NCI-H2227 (cell line): ENCODE measurements at regions not wholly inside any gene's neighbourhood (a gene's known extent, or its start where the extent isn't known, plus 50 kb on each side); places are given as distances from the start of the nearest gene placed in this dataset.

ENCODE experiments used
- DNase-seq: peaks from one replicate; lab custom pipeline; 2025; ENCODE audit not compliant: unreplicated experiment; lab: John Stamatoyannopoulos, UW

GRCh38 chr7:112887337-112887736 is 97.1 kb upstream of the TMEM168 start:
- no peak for DNase-seq

GRCh38 chr7:112886208-112886607 is 96.0 kb upstream of the TMEM168 start:
- DNase-seq = no peak

GRCh38 chr7:112882991-112883390 is 92.8 kb upstream of the TMEM168 start:
- DNase-seq = no peak

- no peak for DNase-seq
Measured at GRCh38 chr7:112882511-112882910, 92.3 kb upstream of the TMEM168 start.

- no peak for DNase-seq
Measured at GRCh38 chr7:112882022-112882421, 91.8 kb upstream of the TMEM168 start.

- no peak for DNase-seq
Measured at GRCh38 chr7:112880818-112881418, 90.7 kb upstream of the TMEM168 start.

GRCh38 chr7:112877691-112878460 is 87.7 kb upstream of the TMEM168 start:
- no peak for DNase-seq

GRCh38 chr7:112876877-112877276 is 86.7 kb upstream of the TMEM168 start:
- DNase-seq = no peak

- no peak for DNase-seq
Measured at GRCh38 chr7:112874909-112875308, 84.7 kb upstream of the TMEM168 start.

GRCh38 chr7:112873831-112874553 is 83.8 kb upstream of the TMEM168 start:
- no peak for DNase-seq

- DNase-seq = no peak
Measured at GRCh38 chr7:112869111-112869774, 79.0 kb upstream of the TMEM168 start.

- no peak for DNase-seq
Measured at GRCh38 chr7:112868609-112869008, 78.4 kb upstream of the TMEM168 start.

GRCh38 chr7:112866424-112866823 is 76.2 kb upstream of the TMEM168 start:
- no peak for DNase-seq

GRCh38 chr7:112864380-112864779 is 74.2 kb upstream of the TMEM168 start:
- no peak for DNase-seq

GRCh38 chr7:112858838-112859237 is 68.6 kb upstream of the TMEM168 start:
- no peak for DNase-seq

GRCh38 chr7:112855227-112855626 is 65.0 kb upstream of the TMEM168 start:
- DNase-seq = no peak

GRCh38 chr7:112854169-112854568 is 64.0 kb upstream of the TMEM168 start:
- no peak for DNase-seq

- no peak for DNase-seq
Measured at GRCh38 chr7:112853422-112853821, 63.2 kb upstream of the TMEM168 start.

- no peak for DNase-seq
Measured at GRCh38 chr7:112843151-112843550, 53.0 kb upstream of the TMEM168 start.
